Gastroesophageal sphincter (tissue), 3 donors: ENCODE measurements at regions not wholly inside any gene's neighbourhood (a gene's known extent, or its start where the extent isn't known, plus 50 kb on each side); places are given as distances from the start of the nearest gene placed in this dataset.

ENCODE experiments used
- POLR2A ChIP-seq, 2 donors: fragments of 450-650 bp; IDR thresholded peaks; one replicate each; pipeline ENCODE4 v1.6.1; 2017; ENCODE audit warnings: antibody characterized with exemption in 2 of 2, mild to moderate bottlenecking in 2 of 2, moderate library complexity in 1 of 2
- TF ChIP-seq, protein P1 (sequence below), 4 experiments: fragments of 200-600 bp in 2 of 4; fragments of 450-650 bp in 2 of 4; sonication (generic) in 1 of 4; IDR thresholded peaks; one replicate each; pipeline ENCODE4 v1.5.1; 2017 to 2019; ENCODE audit warnings: antibody characterized with exemption in 4 of 4, mild to moderate bottlenecking in 2 of 4, moderate library complexity in 2 of 4

DNA sequence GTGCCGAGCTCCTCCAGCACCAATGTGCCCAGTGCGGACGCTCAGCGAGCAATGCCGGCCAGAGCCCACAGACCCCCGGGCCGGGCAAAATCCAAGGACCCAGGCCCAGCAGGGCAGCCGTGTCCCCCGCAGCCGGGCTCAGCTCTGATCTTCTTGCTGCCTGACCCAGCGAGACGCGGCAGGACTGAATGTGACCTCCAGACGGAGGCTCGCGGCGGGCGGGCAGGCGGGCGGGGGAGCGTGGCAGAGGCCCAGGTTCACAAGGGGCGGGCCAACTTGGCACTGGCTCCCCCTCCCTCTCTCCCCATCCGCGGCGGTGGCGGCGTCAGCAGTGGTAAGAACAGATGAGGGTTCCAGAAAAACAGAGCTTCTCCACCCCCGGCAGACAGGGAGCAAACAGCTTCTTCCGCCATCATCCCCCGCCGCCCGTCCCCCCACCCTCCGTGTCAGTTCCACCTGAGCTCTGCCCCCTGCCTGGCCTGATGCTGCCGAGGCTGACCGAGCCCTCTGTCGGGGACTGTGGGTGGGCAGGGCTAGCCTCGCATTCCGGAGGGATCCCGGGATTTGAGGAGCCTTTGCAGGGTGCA, 94.3 kb downstream of the RFLNA start:
- TF ChIP-seq POLR2A (IDR thresholded peaks at IDR 0.05) = peak; percentile 31 to 62
- TF ChIP-seq, protein P1, sequence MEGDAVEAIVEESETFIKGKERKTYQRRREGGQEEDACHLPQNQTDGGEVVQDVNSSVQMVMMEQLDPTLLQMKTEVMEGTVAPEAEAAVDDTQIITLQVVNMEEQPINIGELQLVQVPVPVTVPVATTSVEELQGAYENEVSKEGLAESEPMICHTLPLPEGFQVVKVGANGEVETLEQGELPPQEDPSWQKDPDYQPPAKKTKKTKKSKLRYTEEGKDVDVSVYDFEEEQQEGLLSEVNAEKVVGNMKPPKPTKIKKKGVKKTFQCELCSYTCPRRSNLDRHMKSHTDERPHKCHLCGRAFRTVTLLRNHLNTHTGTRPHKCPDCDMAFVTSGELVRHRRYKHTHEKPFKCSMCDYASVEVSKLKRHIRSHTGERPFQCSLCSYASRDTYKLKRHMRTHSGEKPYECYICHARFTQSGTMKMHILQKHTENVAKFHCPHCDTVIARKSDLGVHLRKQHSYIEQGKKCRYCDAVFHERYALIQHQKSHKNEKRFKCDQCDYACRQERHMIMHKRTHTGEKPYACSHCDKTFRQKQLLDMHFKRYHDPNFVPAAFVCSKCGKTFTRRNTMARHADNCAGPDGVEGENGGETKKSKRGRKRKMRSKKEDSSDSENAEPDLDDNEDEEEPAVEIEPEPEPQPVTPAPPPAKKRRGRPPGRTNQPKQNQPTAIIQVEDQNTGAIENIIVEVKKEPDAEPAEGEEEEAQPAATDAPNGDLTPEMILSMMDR (IDR thresholded peaks at IDR 0.05) = peak in 2 of 4 experiments; percentile 25 to 27
